Inflammatory macrophage treated with lipopolysaccharide for 1 hour (primary cell): ENCODE measurements at regions not wholly inside any gene's neighbourhood (a gene's known extent, or its start where the extent isn't known, plus 50 kb on each side); places are given as distances from the start of the nearest gene placed in this dataset.

Source experiments
- DNase-seq, 2 donors: peaks; one replicate each; pipeline ENCODE4 v3.0.0-alpha.2; 2020 to 2022

- no peak for DNase-seq
Observed at GRCh38 chr6:22670605-22671004, 101.2 kb downstream of the HDGFL1 start.

GRCh38 chr6:22673474-22673873 lies 104.1 kb downstream of the HDGFL1 start:
- no peak for DNase-seq

- DNase-seq = no peak
Observed at GRCh38 chr6:22680950-22681349, 111.6 kb downstream of the HDGFL1 start.

GRCh38 chr6:22681761-22682160 lies 112.4 kb downstream of the HDGFL1 start:
- no peak for DNase-seq

GRCh38 chr6:22682979-22683378 lies 113.6 kb downstream of the HDGFL1 start:
- DNase-seq = no peak

GRCh38 chr6:22690446-22690845 lies 121.1 kb downstream of the HDGFL1 start:
- DNase-seq = no peak

- DNase-seq = no peak
Observed at GRCh38 chr6:22694092-22694724, 124.8 kb downstream of the HDGFL1 start.

GRCh38 chr6:22696481-22696880 lies 127.1 kb downstream of the HDGFL1 start:
- DNase-seq = no peak

- no peak for DNase-seq
Observed at GRCh38 chr6:22697306-22697705, 127.9 kb downstream of the HDGFL1 start.

- no peak for DNase-seq
Observed at GRCh38 chr6:22699151-22699550, 129.8 kb downstream of the HDGFL1 start.

- no peak for DNase-seq
Observed at GRCh38 chr6:22706651-22707050, 137.3 kb downstream of the HDGFL1 start.

- DNase-seq = no peak
Observed at GRCh38 chr6:22708469-22708868, 139.1 kb downstream of the HDGFL1 start.

- no peak for DNase-seq
Observed at GRCh38 chr6:22709803-22710202, 140.4 kb downstream of the HDGFL1 start.

- DNase-seq = no peak
Observed at GRCh38 chr6:22716721-22717120, 147.4 kb downstream of the HDGFL1 start.

GRCh38 chr6:22717915-22718314 lies 148.5 kb downstream of the HDGFL1 start:
- DNase-seq = no peak

- DNase-seq = no peak
Observed at GRCh38 chr6:22722913-22723312, 153.5 kb downstream of the HDGFL1 start.

GRCh38 chr6:22726966-22727365 lies 157.6 kb downstream of the HDGFL1 start:
- no peak for DNase-seq

- DNase-seq = no peak
Observed at GRCh38 chr6:22727710-22728109, 158.3 kb downstream of the HDGFL1 start.

- no peak for DNase-seq
Observed at GRCh38 chr6:22732176-22732970, 163.0 kb downstream of the HDGFL1 start.

- no peak for DNase-seq
Observed at GRCh38 chr6:22736740-22737139, 167.4 kb downstream of the HDGFL1 start.

GRCh38 chr6:22737331-22737730 lies 168.0 kb downstream of the HDGFL1 start:
- DNase-seq = no peak

- no peak for DNase-seq
Observed at GRCh38 chr6:22738194-22738593, 168.8 kb downstream of the HDGFL1 start.

GRCh38 chr6:22747571-22747970 lies 178.2 kb downstream of the HDGFL1 start:
- DNase-seq = no peak

GRCh38 chr6:22748681-22749080 lies 179.3 kb downstream of the HDGFL1 start:
- DNase-seq = no peak

GRCh38 chr6:22749696-22750095 lies 180.3 kb downstream of the HDGFL1 start:
- DNase-seq = no peak
